Upper lobe of right lung (tissue), 1 donor: ENCODE measurements at regions not wholly inside any gene's neighbourhood (a gene's known extent, or its start where the extent isn't known, plus 50 kb on each side); places are given as distances from the start of the nearest gene placed in this dataset.

ENCODE experiments used
- ATAC-seq: fragments of 200-7000 bp; cut with Tn5 transposase; one replicate; pipeline ENCODE4 v1.9.1; 2020; ENCODE audit warnings: mild to moderate bottlenecking, moderate library complexity
- DNase-seq: peaks from one replicate; pipeline ENCODE4 v3.0.0-alpha.2; 2020
- H3K27ac ChIP-seq: fragments of 200-600 bp; one replicate; pipeline ENCODE4 v1.8.0; 2022
- H3K27me3 ChIP-seq: fragments of 200-600 bp; one replicate; pipeline ENCODE4 v1.8.0; 2022; ENCODE audit warnings: mild to moderate bottlenecking
- H3K36me3 ChIP-seq: fragments of 200-600 bp; one replicate; pipeline ENCODE4 v1.8.0; 2022
- H3K4me1 ChIP-seq: fragments of 200-600 bp; one replicate; pipeline ENCODE4 v1.8.0; 2022
- H3K4me3 ChIP-seq: fragments of 200-600 bp; one replicate; pipeline ENCODE4 v1.8.0; 2022; ENCODE audit warnings: mild to moderate bottlenecking
- H3K9me3 ChIP-seq: fragments of 200-600 bp; one replicate; pipeline ENCODE4 v1.8.0; 2022
- CTCF ChIP-seq: fragments of 200-600 bp; IDR thresholded peaks from one replicate; pipeline ENCODE4 v1.8.0; 2022; ENCODE audit warnings: antibody characterized with exemption
- intact Hi-C: fragments of 100-400 bp; cut with DNase I; formaldehyde crosslinking; loops from one replicate; pipeline ENCODE4 v1.11.0; 2022
- donor health status: DM: no; HTN: yes; CAD: no; lungs with severe emphysema.

- H3K4me3 ChIP-seq, result no peak overlapping the region
- H3K27ac ChIP-seq, result no peak overlapping the region
- no peaks in the 10 kb centered on the region for H3K9me3 ChIP-seq
- no peaks in the 10 kb centered on the region for H3K4me1 ChIP-seq
- TF ChIP-seq CTCF, result no peak
- ATAC-seq (no peak), DNase-seq (no peak)
- no peaks in the 10 kb centered on the region for H3K27me3 ChIP-seq
- H3K36me3 ChIP-seq, result no peaks in the 10 kb centered on the region
- intact Hi-C loops, result no loop called here
Measured at GRCh38 chr4:101689220-101689619, 101.3 kb upstream of the BANK1 start.

GRCh38 chr4:101685126-101685525, 105.4 kb upstream of the BANK1 start:
- ATAC-seq (no peak), DNase-seq (no peak)
- Histone ChIP-seq H3K9me3 (no peaks in the 10 kb centered on the region), H3K4me1 (no peaks in the 10 kb centered on the region), H3K27ac (no peak overlapping the region), H3K4me3 (no peak overlapping the region), H3K27me3 (no peaks in the 10 kb centered on the region), H3K36me3 (no peaks in the 10 kb centered on the region)
- no peak for TF ChIP-seq CTCF
- intact Hi-C loops, result no loop called here

GRCh38 chr4:101682946-101683345, 107.6 kb upstream of the BANK1 start:
- Histone ChIP-seq H3K9me3 (no peaks in the 10 kb centered on the region), H3K27me3 (no peaks in the 10 kb centered on the region), H3K36me3 (no peaks in the 10 kb centered on the region), H3K27ac (no peak overlapping the region), H3K4me3 (no peak overlapping the region), H3K4me1 (no peaks in the 10 kb centered on the region)
- ATAC-seq (no peak), DNase-seq (no peak)
- no peak for TF ChIP-seq CTCF
- intact Hi-C loops, result no loop called here

GRCh38 chr4:101678180-101678579, 112.3 kb upstream of the BANK1 start:
- Histone ChIP-seq H3K27ac (no peak overlapping the region), H3K9me3 (no peaks in the 10 kb centered on the region), H3K4me1 (no peaks in the 10 kb centered on the region), H3K4me3 (no peak overlapping the region), H3K27me3 (no peaks in the 10 kb centered on the region), H3K36me3 (no peaks in the 10 kb centered on the region)
- DNase-seq (no peak), ATAC-seq (no peak)
- TF ChIP-seq CTCF, result no peak
- intact Hi-C loops, result no loop called here

- ATAC-seq (no peak), DNase-seq (no peak)
- Histone ChIP-seq H3K4me1 (no peaks in the 10 kb centered on the region), H3K27me3 (no peaks in the 10 kb centered on the region), H3K27ac (no peak overlapping the region), H3K36me3 (no peaks in the 10 kb centered on the region), H3K9me3 (no peaks in the 10 kb centered on the region), H3K4me3 (no peak overlapping the region)
- no peak for TF ChIP-seq CTCF
- intact Hi-C loops, result no loop called here
Measured at GRCh38 chr4:101670897-101671296, 119.6 kb upstream of the BANK1 start.

GRCh38 chr4:101670370-101670769, 120.2 kb upstream of the BANK1 start:
- no peaks in the 10 kb centered on the region for H3K4me1 ChIP-seq
- intact Hi-C loops, result no loop called here
- no peaks in the 10 kb centered on the region for H3K9me3 ChIP-seq
- H3K27me3 ChIP-seq, result no peaks in the 10 kb centered on the region
- no peak for TF ChIP-seq CTCF
- no peaks in the 10 kb centered on the region for H3K36me3 ChIP-seq
- no peak overlapping the region for H3K27ac ChIP-seq
- DNase-seq (no peak), ATAC-seq (no peak)
- H3K4me3 ChIP-seq, result no peak overlapping the region
